Neural crest cell (in vitro differentiated cells): ENCODE measurements at regions not wholly inside any gene's neighbourhood (a gene's known extent, or its start where the extent isn't known, plus 50 kb on each side); places are given as distances from the start of the nearest gene placed in this dataset.

ENCODE experiments used
- DNase-seq: peaks from one replicate; pipeline ENCODE4 v3.0.0; 2021; ENCODE audit warnings: low read depth, mixed read lengths, low spot score
- H3K27ac Mint-ChIP-seq: one replicate; pipeline ENCODE4 v1.8.0; 2021; ENCODE audit warnings: mild to moderate bottlenecking, mixed read lengths; ENCODE audit not compliant: unreplicated experiment
- H3K27me3 Mint-ChIP-seq: 2 replicates; pipeline ENCODE4 v1.8.0; 2021; ENCODE audit warnings: low read depth, mild to moderate bottlenecking, mixed read lengths
- H3K36me3 Mint-ChIP-seq: 2 replicates; pipeline ENCODE4 v1.8.0; 2021; ENCODE audit warnings: low read depth, mild to moderate bottlenecking, mixed read lengths
- H3K4me1 Mint-ChIP-seq: 2 replicates; pipeline ENCODE4 v1.8.0; 2021; ENCODE audit warnings: mixed read lengths
- H3K4me3 Mint-ChIP-seq: one replicate; pipeline ENCODE4 v1.8.0; 2021; ENCODE audit warnings: mild to moderate bottlenecking, mixed read lengths
- H3K9me3 Mint-ChIP-seq: 2 replicates; pipeline ENCODE4 v1.8.0; 2021; ENCODE audit warnings: mixed read lengths
- CTCF ChIP-seq: fragments of 200-600 bp; sonication (generic); conservative IDR thresholded peaks from 2 replicates; pipeline ENCODE4 v1.5.0; 2021; ENCODE audit warnings: antibody characterized with exemption, mild to moderate bottlenecking

DNA sequence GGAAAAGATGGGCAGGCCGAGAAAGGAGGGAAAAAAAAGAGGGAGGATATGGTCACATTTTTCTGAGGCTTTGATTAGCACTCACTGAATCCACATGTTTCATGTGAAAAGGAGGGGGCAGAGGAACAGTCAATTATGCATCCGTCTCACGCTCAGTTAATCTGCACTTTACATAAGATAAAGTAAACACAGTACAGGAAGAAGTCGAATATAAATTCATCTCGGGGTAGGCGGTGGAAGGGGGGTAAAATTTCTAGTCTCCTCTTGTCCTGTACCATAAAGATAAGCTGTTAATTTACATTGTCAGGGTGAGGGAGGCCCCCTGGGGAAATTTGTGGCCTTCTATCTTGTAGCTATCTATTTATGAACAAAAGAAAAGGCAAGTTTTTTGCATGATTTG is 73.1 kb upstream of the CES5A start:
- no peak for TF ChIP-seq CTCF
- H3K4me1 Mint-ChIP-seq, result no peaks in the 10 kb centered on the region
- H3K27me3 Mint-ChIP-seq, result peaks cover 21% of the 10 kb centered on the region
- H3K9me3 Mint-ChIP-seq, result peaks cover 9% of the 10 kb centered on the region
- no peak overlapping the region for H3K27ac Mint-ChIP-seq
- no peak for DNase-seq
- H3K4me3 Mint-ChIP-seq, result no peak overlapping the region
- peaks cover 3% of the 10 kb centered on the region for H3K36me3 Mint-ChIP-seq

- no peak overlapping the region for H3K4me3 Mint-ChIP-seq
- no peak for DNase-seq
- H3K27me3 Mint-ChIP-seq, result peaks cover 30% of the 10 kb centered on the region
- no peaks in the 10 kb centered on the region for H3K4me1 Mint-ChIP-seq
- peaks cover 9% of the 10 kb centered on the region for H3K9me3 Mint-ChIP-seq
- H3K36me3 Mint-ChIP-seq, result peaks cover 3% of the 10 kb centered on the region
- TF ChIP-seq CTCF, result no peak
- H3K27ac Mint-ChIP-seq, result no peak overlapping the region
Measured at GRCh38 chr16:55947366-55947765, 72.2 kb upstream of the CES5A start.

- H3K36me3 Mint-ChIP-seq, result no peaks in the 10 kb centered on the region
Measured at GRCh38 chr16:55944377-55944802, 69.2 kb upstream of the CES5A start.

DNA sequence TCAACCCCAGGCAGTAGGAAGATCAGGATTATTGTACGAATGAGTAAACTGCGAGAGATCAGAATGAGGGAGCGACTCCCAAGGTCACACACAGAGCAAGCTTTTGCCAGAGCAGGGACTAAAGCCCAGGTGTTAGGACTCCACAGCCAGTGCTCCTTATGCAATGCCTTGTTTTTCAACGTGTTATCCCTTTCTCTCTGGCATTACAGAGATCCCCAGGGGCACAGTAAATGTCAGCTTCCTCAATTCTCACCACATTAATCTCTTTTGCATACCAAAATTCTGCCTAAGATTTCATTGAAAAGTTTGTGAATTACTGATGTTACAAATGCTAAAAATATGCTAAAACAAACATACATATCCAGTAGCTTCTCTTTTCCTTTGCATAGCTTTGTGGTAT is 68.1 kb upstream of the CES5A start:
- H3K9me3 Mint-ChIP-seq, result peaks cover 3% of the 10 kb centered on the region
- peaks cover 56% of the 10 kb centered on the region for H3K27me3 Mint-ChIP-seq
- H3K4me3 Mint-ChIP-seq, result no peak overlapping the region
- no peak overlapping the region for H3K27ac Mint-ChIP-seq
- DNase-seq, result no peak
- H3K4me1 Mint-ChIP-seq, result no peaks in the 10 kb centered on the region
- TF ChIP-seq CTCF, result no peak
- no peaks in the 10 kb centered on the region for H3K36me3 Mint-ChIP-seq

More at GRCh38 chr16:55944377-55944802, 69.2 kb upstream of the CES5A start:
- peak; percentile 81 for DNase-seq
- Mint-ChIP-seq H3K4me1 (no peaks in the 10 kb centered on the region), H3K4me3 (no peak overlapping the region), H3K9me3 (peaks cover 3% of the 10 kb centered on the region), H3K27me3 (peaks cover 53% of the 10 kb centered on the region), H3K27ac (no peak overlapping the region)
- peak; percentile 96 for TF ChIP-seq CTCF

- no peak for TF ChIP-seq CTCF
- Mint-ChIP-seq H3K4me1 (no peaks in the 10 kb centered on the region), H3K36me3 (no peaks in the 10 kb centered on the region), H3K4me3 (no peak overlapping the region), H3K27ac (no peak overlapping the region), H3K27me3 (peaks cover 56% of the 10 kb centered on the region), H3K9me3 (peaks cover 3% of the 10 kb centered on the region)
- no peak for DNase-seq
Measured at GRCh38 chr16:55942821-55943220, 67.6 kb upstream of the CES5A start.

DNA sequence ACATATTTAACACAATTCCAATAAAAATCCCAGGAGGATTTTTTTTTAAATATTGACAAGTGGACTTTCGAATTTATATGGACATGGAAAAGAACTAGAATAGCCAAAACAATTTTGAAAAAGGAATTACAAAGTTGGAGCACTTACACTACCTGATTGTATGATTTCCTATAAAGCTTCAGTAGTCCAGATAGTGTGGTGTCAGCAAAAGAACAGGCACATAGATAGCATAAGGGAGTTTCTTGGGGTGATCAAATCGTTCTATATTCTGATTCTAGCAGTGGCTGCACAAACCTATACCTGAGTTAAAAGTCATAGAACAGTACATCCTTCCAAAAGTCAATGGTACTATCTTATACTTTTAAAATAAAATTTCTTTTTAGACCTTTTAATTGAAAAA is 66.4 kb upstream of the CES5A start:
- Mint-ChIP-seq H3K27me3 (peaks cover 51% of the 10 kb centered on the region), H3K9me3 (no peaks in the 10 kb centered on the region), H3K27ac (no peak overlapping the region), H3K4me1 (no peaks in the 10 kb centered on the region), H3K36me3 (no peaks in the 10 kb centered on the region), H3K4me3 (no peak overlapping the region)
- TF ChIP-seq CTCF, result no peak
- DNase-seq, result no peak
